ENCODE measurements at regions not wholly inside any gene's neighbourhood (a gene's known extent, or its start where the extent isn't known, plus 50 kb on each side); places are given as distances from the start of the nearest gene placed in this dataset.

DNA sequence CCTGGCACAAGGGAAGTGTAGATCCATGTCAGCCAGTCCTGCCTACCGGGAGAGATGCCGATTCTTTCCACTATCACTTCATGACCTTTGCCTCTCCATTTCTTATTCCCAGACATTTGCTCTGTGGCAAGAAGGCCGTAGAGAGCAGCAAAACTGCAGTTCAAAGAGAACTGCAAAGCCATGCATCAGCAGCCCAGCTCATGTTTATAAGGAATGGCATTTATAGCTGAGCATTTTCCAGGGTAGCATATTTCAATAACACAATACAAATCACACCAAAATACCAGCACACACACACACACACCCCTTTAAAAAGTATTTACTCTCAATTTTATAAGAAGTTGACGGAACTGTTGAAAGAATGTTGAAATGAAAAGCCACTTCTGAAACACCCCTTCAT, 126.7 kb upstream of the EGFLAM start:
- FAIRE-seq (no peak), DNase-seq (ENCODE audit: low read depth) (no peak)
- H3K36me3 ChIP-seq (ENCODE audit: control insufficient read depth, insufficient read depth, low read length), result no peaks in the 10 kb centered on the region
- no peaks in the 10 kb centered on the region for H3K27me3 ChIP-seq (ENCODE audit: control insufficient read depth, insufficient read depth, low read length)
- TF ChIP-seq, protein P1, sequence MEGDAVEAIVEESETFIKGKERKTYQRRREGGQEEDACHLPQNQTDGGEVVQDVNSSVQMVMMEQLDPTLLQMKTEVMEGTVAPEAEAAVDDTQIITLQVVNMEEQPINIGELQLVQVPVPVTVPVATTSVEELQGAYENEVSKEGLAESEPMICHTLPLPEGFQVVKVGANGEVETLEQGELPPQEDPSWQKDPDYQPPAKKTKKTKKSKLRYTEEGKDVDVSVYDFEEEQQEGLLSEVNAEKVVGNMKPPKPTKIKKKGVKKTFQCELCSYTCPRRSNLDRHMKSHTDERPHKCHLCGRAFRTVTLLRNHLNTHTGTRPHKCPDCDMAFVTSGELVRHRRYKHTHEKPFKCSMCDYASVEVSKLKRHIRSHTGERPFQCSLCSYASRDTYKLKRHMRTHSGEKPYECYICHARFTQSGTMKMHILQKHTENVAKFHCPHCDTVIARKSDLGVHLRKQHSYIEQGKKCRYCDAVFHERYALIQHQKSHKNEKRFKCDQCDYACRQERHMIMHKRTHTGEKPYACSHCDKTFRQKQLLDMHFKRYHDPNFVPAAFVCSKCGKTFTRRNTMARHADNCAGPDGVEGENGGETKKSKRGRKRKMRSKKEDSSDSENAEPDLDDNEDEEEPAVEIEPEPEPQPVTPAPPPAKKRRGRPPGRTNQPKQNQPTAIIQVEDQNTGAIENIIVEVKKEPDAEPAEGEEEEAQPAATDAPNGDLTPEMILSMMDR (IDR thresholded peaks at IDR 0.05; ENCODE audit: insufficient read depth, low read length, severe bottlenecking), result no peak
- H3K4me3 ChIP-seq (ENCODE audit: low read depth, low read length), result no peak overlapping the region

DNA sequence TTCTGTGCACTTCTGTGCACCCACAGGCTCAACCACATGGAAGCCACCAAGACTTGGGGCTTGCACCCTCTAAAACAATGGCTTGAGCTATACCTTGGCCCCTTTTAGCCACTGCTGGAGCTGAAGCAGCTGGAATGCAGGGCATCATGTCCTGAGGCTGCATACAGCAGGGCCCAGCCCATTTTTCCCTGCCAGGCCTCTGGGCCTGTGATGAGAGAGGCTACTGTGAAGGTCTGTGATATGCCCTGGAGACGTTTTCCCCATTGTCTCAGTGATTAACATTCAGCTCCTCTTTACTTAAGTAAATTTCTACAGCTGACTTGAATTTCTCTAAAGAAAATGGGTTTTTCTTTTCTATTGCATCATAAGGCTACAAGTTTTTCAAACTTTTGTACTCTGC, 134.0 kb upstream of the EGFLAM start:
- FAIRE-seq, result no peak
- TF ChIP-seq, protein P1 (IDR thresholded peaks at IDR 0.05; ENCODE audit: insufficient read depth, low read length, severe bottlenecking), result no peak
- no peak for DNase-seq (ENCODE audit: low read depth)
- Histone ChIP-seq H3K4me3 (ENCODE audit: low read depth, low read length) (no peak overlapping the region), H3K27me3 (ENCODE audit: control insufficient read depth, insufficient read depth, low read length) (no peaks in the 10 kb centered on the region), H3K36me3 (ENCODE audit: control insufficient read depth, insufficient read depth, low read length) (no peaks in the 10 kb centered on the region)

DNA sequence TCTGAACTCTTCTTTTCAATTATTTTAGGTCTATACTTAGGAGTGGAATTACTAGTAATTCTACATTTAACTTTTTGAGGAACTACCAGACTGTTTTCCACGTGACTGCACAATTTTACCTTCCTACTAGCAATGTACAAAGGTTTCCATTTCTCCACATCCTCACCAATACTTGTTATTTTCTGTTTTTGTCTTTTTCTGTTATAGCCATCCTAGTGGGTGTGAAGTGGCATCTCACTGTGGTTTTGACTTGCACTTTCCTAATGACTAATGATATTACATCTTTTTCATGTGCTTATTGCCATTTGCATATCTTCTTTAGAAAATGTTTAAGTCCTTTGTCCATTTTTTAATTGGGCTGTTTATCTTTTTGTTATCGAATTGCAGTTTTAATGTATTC, 136.9 kb upstream of the EGFLAM start:
- Histone ChIP-seq H3K36me3 (ENCODE audit: control insufficient read depth, insufficient read depth, low read length) (no peaks in the 10 kb centered on the region), H3K4me3 (ENCODE audit: low read depth, low read length) (no peak overlapping the region), H3K27me3 (ENCODE audit: control insufficient read depth, insufficient read depth, low read length) (no peaks in the 10 kb centered on the region)
- DNase-seq (ENCODE audit: low read depth) (no peak), FAIRE-seq (no peak)
- TF ChIP-seq, protein P1 (IDR thresholded peaks at IDR 0.05; ENCODE audit: insufficient read depth, low read length, severe bottlenecking), result no peak

DNA sequence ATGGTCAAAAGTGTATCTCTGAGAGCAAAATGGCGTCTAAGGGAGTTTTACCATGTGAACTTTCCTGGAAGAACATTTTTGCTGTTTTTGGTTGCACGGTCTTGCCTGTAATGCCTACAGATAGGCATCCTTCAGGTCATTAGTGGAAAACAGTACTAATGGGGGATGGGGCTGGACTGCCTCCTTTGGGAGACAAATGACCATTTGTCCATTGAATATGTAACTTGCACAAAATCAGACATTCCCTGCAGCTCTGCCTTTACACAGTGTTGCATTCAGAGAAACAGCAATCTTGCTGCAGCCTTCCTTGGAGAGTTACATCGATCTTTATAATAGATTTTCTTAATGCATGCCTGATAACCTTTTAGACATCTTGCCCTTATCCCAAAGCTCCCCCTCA, 138.5 kb upstream of the EGFLAM start:
- DNase-seq (ENCODE audit: low read depth) (no peak), FAIRE-seq (no peak)
- no peaks in the 10 kb centered on the region for H3K36me3 ChIP-seq (ENCODE audit: control insufficient read depth, insufficient read depth, low read length)
- no peak overlapping the region for H3K4me3 ChIP-seq (ENCODE audit: low read depth, low read length)
- no peaks in the 10 kb centered on the region for H3K27me3 ChIP-seq (ENCODE audit: control insufficient read depth, insufficient read depth, low read length)
- TF ChIP-seq, protein P1 (IDR thresholded peaks at IDR 0.05; ENCODE audit: insufficient read depth, low read length, severe bottlenecking), result no peak

DNA sequence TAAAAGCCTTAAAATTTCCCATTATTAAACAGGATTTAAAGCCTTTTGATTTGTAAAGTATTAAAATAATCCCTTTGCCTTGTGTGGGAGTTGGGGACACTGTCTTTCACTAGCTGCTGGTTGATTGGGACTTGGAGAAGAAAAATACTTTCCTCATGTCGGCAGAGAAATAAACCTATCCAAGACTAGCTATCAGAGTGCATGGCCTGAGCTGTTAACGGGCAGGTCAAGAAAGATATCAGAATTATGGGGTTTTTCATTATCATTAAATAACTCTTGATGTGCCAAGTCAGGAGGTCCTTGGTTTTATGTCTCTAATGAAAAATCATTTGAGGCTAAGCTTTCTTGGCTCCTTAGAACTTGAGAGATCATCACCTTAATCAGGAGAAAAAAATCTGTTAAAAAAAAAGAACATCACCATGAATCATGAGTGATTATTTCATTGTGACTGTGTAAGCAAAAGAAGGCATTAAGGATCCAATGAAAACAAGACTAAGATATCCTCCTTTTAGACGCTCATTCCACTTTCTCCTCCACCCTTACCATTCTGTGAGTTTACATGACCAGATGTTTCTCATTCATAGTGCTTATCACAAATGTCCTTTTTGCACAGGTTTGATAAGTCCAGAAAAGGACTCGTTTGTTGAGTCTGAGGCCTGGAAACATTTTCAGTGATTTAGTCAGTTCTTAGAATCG, 140.4 kb upstream of the EGFLAM start:
- H3K36me3 ChIP-seq (ENCODE audit: control insufficient read depth, insufficient read depth, low read length), result no peaks in the 10 kb centered on the region
- DNase-seq (ENCODE audit: low read depth) (peak; percentile 8), FAIRE-seq (no peak)
- no peaks in the 10 kb centered on the region for H3K27me3 ChIP-seq (ENCODE audit: control insufficient read depth, insufficient read depth, low read length)
- TF ChIP-seq, protein P1 (IDR thresholded peaks at IDR 0.05; ENCODE audit: insufficient read depth, low read length, severe bottlenecking), result no peak
- H3K4me3 ChIP-seq (ENCODE audit: low read depth, low read length), result no peak overlapping the region

DNA sequence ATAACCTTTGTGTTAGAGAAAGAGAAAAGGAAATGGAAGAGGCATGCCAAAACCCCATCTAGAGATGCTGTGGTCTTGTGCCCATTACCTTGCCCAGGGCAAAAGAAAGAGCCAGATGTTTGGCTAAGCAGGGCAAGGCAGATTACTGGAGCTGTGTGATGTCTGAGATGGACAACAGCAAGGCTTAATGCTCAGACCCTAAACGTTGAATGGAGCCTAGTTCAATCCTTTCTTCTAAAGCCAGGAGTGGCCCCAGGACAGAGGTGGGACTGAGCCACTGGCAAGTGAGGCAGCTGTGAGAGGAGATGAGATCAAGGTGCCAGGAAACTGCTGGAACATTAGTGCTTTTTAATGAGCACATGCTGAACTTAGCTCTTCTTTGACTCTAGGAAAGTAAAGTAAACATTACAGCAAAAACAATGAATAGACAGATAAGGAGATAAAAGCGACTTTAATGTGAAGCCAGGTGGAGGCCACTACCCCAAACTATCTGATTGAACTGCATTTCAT, 143.0 kb upstream of the EGFLAM start:
- no peak overlapping the region for H3K4me3 ChIP-seq (ENCODE audit: low read depth, low read length)
- no peaks in the 10 kb centered on the region for H3K27me3 ChIP-seq (ENCODE audit: control insufficient read depth, insufficient read depth, low read length)
- H3K36me3 ChIP-seq (ENCODE audit: control insufficient read depth, insufficient read depth, low read length), result no peaks in the 10 kb centered on the region
- TF ChIP-seq, protein P1 (IDR thresholded peaks at IDR 0.05; ENCODE audit: insufficient read depth, low read length, severe bottlenecking), result no peak
- FAIRE-seq (no peak), DNase-seq (ENCODE audit: low read depth) (no peak)

Data from bronchial epithelial cell (primary cell).